ENCODE measurements at regions not wholly inside any gene's neighbourhood (a gene's known extent, or its start where the extent isn't known, plus 50 kb on each side); places are given as distances from the start of the nearest gene placed in this dataset.

DNA sequence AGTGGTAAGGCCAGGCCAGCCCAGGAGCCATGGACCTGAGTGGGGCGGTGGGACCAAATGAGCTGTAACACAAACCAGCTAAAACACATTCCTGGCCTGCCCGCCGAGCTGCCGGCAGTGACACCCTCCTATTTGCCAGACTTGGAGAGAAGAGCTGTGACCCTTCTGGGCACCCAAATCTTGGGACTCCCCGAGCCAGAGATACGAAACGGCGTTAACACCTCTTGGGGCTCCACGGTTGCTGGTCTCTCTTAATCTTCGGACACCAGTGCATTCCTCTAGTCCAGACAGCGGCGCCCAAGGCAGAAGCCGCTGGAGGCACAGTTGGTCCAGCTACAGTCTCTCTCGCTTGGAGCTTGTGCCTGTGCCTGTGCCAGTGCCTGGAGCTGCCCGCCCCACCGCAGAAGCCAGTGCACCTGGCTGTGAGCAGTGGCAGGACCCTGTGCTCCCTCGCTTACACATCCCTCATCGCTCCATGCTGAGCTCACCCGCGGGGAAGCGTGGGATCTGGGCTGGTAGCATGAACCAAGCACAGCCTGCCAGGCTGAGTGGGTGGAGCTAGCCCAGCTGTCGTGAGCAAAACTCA lies 147.2 kb upstream of the KLHL1 start:
- no peaks in the 10 kb centered on the region for H3K27me3 ChIP-seq
- intact Hi-C loops (cut with DNase I), result no loop called here
- 94 to 95% methylated on average over 22 of the region's 22 CpGs for WGBS, 2 donors
- no peaks in the 10 kb centered on the region for H3K4me1 ChIP-seq
- H3K9me3 ChIP-seq, result no peaks in the 10 kb centered on the region
- no peaks in the 10 kb centered on the region for H3K36me3 ChIP-seq
- no peak overlapping the region for H3K4me3 ChIP-seq
- no peak overlapping the region for H3K27ac ChIP-seq
- DNase-seq, result peak; percentile 56
- TF ChIP-seq POLR2A (IDR thresholded peaks at IDR 0.05), result no peak
- TF ChIP-seq POLR2AphosphoS5 (IDR thresholded peaks at IDR 0.05), result no peak
- TF ChIP-seq EP300 (IDR thresholded peaks at IDR 0.05), result no peak
- TF ChIP-seq, protein P1, sequence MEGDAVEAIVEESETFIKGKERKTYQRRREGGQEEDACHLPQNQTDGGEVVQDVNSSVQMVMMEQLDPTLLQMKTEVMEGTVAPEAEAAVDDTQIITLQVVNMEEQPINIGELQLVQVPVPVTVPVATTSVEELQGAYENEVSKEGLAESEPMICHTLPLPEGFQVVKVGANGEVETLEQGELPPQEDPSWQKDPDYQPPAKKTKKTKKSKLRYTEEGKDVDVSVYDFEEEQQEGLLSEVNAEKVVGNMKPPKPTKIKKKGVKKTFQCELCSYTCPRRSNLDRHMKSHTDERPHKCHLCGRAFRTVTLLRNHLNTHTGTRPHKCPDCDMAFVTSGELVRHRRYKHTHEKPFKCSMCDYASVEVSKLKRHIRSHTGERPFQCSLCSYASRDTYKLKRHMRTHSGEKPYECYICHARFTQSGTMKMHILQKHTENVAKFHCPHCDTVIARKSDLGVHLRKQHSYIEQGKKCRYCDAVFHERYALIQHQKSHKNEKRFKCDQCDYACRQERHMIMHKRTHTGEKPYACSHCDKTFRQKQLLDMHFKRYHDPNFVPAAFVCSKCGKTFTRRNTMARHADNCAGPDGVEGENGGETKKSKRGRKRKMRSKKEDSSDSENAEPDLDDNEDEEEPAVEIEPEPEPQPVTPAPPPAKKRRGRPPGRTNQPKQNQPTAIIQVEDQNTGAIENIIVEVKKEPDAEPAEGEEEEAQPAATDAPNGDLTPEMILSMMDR (IDR thresholded peaks at IDR 0.05), result no peak

DNA sequence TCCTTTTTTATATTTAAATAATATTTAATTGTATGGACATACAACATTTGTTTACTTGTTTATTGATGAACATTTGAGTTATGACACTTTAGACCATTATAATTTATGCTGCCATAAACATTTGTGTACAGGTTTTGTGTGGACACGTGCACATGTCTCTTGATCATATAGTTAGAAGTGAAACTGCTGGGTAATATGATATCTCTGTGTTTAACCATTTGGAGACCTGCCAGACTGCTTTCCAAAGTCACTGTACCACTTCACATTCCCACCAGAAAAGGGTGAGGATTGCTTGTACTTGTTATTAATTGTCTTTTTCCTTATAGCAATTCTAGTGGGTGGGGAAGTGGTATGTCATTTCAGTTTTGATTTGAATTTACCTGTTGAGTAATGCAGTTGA lies 145.6 kb upstream of the KLHL1 start:
- intact Hi-C loops (cut with DNase I), result no loop called here
- Histone ChIP-seq H3K27ac (no peak overlapping the region), H3K27me3 (no peaks in the 10 kb centered on the region), H3K9me3 (no peaks in the 10 kb centered on the region), H3K4me3 (no peak overlapping the region), H3K4me1 (no peaks in the 10 kb centered on the region), H3K36me3 (no peaks in the 10 kb centered on the region)
- 3 to 38% methylated on average over 1 of the region's 1 CpG for WGBS, 2 donors
- DNase-seq, result no peak
- TF ChIP-seq POLR2A (IDR thresholded peaks at IDR 0.05), result no peak

DNA sequence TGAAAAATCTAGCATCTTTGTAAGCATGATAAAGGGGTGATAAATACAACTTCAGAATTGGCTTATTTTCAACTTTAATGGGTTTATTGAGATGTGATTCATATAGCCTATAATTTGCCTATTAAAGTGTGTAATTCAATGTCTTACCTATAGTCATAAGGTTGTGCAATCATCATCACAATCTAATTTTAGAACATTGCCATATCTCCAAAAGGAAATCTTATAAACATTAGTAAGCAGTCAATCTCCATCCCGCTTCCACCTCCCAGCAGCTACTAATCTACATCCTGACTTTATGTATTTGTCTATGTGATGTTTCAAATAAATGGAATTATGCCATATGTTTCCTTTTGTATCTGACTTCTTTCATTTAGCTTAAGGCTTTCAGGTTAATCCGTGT lies 145.2 kb upstream of the KLHL1 start:
- Histone ChIP-seq H3K4me3 (no peak overlapping the region), H3K27me3 (no peaks in the 10 kb centered on the region), H3K4me1 (no peaks in the 10 kb centered on the region), H3K36me3 (no peaks in the 10 kb centered on the region), H3K27ac (no peak overlapping the region), H3K9me3 (no peaks in the 10 kb centered on the region)
- no peak for DNase-seq
- WGBS, 2 donors, result 41 to 65% methylated on average over 2 of the region's 2 CpGs
- intact Hi-C loops (cut with DNase I), result no loop called here
- TF ChIP-seq EP300 (IDR thresholded peaks at IDR 0.05) (no peak), POLR2AphosphoS5 (IDR thresholded peaks at IDR 0.05) (no peak), POLR2A (IDR thresholded peaks at IDR 0.05) (no peak)
- TF ChIP-seq, protein P1 (IDR thresholded peaks at IDR 0.05), result no peak

DNA sequence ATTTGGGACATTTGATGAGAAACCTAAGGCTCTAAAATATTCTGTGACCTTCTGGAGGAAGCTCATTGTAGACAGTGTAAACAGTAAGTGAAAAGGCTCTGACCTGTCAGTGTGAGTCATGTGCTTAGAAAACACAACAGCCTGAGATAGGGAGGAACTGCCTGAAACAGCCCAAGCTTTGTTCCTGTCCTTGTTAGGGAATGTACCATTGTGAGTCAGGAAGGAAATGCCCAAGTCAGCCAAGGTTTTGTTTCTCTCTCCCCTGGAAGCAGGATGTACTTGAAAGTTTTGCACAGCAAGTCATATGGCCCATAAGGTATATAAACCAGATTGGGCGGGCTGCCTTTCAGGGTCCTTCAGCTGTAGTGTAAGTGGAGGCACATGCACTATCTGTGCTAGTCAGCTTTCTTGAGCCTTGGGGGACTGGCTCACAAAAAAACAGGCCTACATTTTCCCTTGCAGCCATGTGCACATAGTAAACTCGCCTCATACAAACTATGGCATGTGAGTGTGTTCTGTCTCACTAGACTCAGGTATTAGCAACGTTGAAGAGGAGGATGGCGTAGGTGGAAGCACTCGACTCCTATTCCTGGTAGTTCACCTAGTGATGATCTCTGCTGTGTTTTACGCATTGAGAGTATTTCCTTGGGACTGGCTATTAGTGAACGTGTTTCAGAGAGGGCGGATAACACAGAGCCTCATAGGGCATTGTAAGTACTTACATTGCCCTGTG lies 141.2 kb upstream of the KLHL1 start:
- no peaks in the 10 kb centered on the region for H3K27me3 ChIP-seq
- H3K9me3 ChIP-seq, result no peaks in the 10 kb centered on the region
- no peaks in the 10 kb centered on the region for H3K4me1 ChIP-seq
- TF ChIP-seq POLR2A (IDR thresholded peaks at IDR 0.05) (no peak), EP300 (IDR thresholded peaks at IDR 0.05) (no peak), POLR2AphosphoS5 (IDR thresholded peaks at IDR 0.05) (no peak)
- TF ChIP-seq, protein P1 (IDR thresholded peaks at IDR 0.05), result no peak
- H3K4me3 ChIP-seq, result no peak overlapping the region
- no peaks in the 10 kb centered on the region for H3K36me3 ChIP-seq
- no peak for DNase-seq
- intact Hi-C loops (cut with DNase I), result no loop called here
- no peak overlapping the region for H3K27ac ChIP-seq
- 91 to 92% methylated on average over 8 of the region's 8 CpGs for WGBS, 2 donors

DNA sequence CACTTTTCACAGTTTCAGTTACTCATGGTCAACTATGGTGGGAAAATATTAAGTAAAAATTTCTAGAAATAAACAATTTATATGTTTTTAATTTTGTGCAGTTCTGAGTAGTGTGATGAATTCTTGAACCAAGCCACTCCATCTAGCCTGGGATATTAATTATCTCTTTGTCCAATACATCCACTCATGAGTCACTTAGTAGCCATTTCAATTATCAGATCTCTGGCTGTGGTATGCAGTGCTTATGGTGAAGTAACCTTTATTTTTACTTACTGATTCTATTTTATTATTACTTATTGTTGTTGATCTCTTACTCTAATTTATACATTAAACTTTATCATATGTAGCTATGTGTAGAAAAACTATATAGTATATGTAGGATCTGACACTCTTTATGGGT lies 128.9 kb upstream of the KLHL1 start:
- no peak for DNase-seq
- TF ChIP-seq EP300 (IDR thresholded peaks at IDR 0.05) (no peak), POLR2AphosphoS5 (IDR thresholded peaks at IDR 0.05) (no peak), POLR2A (IDR thresholded peaks at IDR 0.05) (no peak)
- TF ChIP-seq, protein P1 (IDR thresholded peaks at IDR 0.05), result no peak
- no peaks in the 10 kb centered on the region for H3K27me3 ChIP-seq
- H3K4me1 ChIP-seq, result no peaks in the 10 kb centered on the region
- intact Hi-C loops (cut with DNase I), result no loop called here
- no peak overlapping the region for H3K4me3 ChIP-seq
- peaks cover 0 to 5% (median 0%) of the 10 kb centered on the region in 4 donors for H3K9me3 ChIP-seq
- no peaks in the 10 kb centered on the region for H3K36me3 ChIP-seq
- no peak overlapping the region for H3K27ac ChIP-seq

All from sigmoid colon (tissue), 6 donors.